ENCODE measurements at regions not wholly inside any gene's neighbourhood (a gene's known extent, or its start where the extent isn't known, plus 50 kb on each side); places are given as distances from the start of the nearest gene placed in this dataset.

- DNase-seq, result peak in 2 of 3 experiments; percentile 32 to 72
Observed at GRCh38 chr9:70478963-70479641, 64.6 kb upstream of the KLF9 start.

DNA sequence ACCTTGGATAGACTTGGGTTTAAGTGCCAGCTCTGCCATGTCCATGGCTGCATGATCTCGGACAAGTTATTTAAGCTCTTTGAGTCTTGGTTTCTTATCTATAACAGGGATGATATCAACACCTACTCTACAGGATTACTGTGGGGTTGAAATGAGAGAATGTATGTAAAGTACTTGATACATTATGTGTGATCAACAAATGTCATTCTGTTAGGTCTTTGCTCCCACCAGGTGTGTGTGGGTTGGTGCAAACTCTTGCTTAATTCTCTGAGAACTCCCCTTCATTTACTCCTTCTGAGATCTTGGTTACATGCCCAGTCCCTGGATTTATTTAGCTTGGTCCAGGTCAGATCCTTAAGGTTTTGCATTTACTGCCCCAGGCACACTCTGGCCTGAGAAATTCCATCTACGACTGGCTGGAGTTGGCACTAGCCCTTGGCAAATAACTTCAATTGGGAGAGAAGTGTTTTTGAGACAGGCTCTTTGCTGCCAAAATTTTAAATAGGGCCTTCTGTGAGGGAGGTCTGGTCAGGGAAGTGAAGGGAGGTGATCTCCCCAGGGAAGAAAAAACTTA lies 63.5 kb upstream of the KLF9 start:
- DNase-seq, result no peak

DNA sequence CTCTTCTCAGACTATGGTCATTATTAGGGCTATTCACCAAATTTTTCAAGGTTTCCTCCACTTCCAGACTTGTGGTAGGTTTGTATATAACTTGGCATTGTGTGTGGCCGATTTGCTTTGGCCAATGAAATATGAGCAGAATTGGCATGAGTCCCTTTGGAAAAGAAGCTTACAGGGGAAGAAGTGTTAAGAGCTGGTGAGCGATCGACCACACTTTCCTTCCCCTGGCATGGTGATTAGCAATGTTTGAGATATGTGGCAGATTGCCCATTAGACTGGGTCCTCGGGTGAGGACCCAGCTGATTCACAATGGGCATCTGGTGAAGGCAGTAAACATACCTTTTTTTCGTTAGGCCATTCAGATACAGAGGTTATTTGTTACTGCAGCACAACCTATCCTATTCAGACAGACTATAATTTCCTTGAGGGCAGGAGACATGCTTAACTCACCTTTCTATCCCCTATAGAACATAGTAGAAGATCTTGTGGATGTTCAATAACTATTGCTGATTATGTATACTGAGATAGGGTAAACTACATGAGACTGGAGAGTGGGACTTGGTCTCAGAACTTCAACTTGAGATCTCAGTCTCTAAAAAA lies 62.8 kb upstream of the KLF9 start:
- DNase-seq, result no peak

DNA sequence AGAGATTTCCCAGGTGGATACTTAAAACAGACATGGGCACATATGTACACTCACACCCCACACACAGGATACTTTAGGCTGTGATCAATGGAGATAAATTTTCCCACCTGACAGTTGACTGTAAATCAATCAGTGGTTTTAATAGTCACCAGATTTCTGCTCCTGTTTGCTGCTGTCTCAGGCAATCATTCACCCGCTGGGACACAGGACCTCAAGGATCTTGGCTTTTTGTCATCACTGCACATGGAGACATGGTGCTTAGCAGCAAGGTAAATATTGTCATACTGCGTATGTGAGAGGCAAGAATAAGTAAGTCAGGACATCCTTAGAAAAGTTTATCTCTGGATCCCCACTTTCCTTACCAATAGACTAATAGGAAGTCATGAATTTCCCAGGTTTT lies 60.8 kb upstream of the KLF9 start:
- peak in 2 of 3 experiments; percentile 58 to 89 for DNase-seq

DNA sequence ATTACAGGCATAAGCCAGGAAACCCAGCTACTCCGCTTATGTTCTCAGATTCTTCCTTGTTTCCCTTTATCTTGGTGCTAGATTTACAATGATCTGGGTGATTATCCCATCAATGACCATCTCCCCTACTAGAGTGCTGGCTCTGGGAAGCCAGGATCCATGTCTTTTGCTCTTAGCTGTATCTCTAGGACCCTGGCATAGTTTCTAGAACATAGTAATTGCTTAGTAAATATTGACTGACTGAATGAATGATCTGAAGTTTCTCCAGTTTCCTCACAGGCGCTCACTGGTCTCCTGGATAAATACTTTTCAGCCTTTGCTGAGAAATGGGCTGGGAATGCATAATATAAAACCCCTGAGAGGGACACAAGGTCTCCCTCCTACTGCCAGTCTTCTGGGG lies 60.0 kb upstream of the KLF9 start:
- peak in 1 of 3 experiments; percentile 45 for DNase-seq

- no peak for DNase-seq
Observed at GRCh38 chr9:70472268-70473249, 58.1 kb upstream of the KLF9 start.

- no peak for DNase-seq
Observed at GRCh38 chr9:70470050-70471015, 55.9 kb upstream of the KLF9 start.

- no peak for DNase-seq
Observed at GRCh38 chr9:70468291-70468690, 53.8 kb upstream of the KLF9 start.

DNA sequence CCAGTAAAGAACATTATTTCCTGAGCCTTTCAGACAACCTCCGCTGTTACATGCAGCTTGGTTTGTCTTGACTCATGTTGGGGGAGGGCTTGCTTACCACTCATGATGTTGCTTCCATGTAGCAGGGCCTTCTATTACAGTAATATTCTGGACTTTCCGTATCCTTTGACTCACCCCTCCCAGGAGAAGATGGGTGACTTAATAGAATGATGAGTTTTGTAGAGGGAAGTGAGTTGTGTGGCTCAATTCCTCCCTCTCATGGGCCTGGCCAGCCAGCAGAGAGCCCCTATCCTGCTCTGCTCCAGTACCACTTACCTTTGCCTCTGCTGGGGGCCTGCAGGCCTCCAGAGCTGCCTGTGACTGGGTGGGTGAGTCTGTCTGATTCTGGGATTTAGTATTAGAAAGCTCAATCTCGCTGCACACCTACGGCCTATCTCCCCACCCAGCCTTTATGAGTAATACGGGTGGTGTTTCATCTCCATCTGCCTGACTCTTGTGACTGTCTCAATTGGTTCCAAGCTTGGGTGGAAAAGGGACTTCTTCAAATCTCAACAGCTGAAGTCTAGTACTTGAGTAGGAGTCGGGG lies 52.6 kb upstream of the KLF9 start:
- DNase-seq, result no peak

DNA sequence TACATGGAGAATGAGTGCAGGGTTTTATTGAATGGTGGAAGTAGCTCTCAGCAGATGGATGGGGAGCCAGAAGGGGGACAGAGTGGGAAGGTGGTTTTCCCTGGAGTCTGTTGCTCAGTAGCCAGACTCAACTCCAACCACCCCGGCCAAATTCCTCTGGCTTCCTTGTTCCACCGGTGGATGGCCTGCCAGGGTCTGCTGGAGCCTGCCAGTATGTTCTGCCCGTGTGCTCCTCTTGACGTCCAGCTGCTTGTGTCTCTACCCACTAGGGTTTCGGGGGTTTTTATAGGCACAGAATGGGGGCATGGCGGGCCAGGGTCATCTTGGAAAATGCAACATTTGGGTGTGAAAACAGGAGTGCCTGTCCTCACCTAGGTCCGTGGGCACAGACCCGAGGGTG lies 51.4 kb upstream of the KLF9 start:
- no peak for DNase-seq

- DNase-seq, result no peak
Observed at GRCh38 chr9:70465398-70465797, 50.9 kb upstream of the KLF9 start.
